ENCODE measurements at regions not wholly inside any gene's neighbourhood (a gene's known extent, or its start where the extent isn't known, plus 50 kb on each side); places are given as distances from the start of the nearest gene placed in this dataset.
"Not testable (repeated sequence)": the region's sequence is repeated elsewhere in the genome, so short reads cannot be mapped to it uniquely, and the experiment has no call there.

- not testable (repeated sequence) for DNase-seq (ENCODE audit: low read depth)
These were observed 94.0 kb upstream of the NIPBL start for GRCh38 chr5:36782612-36783011.

GRCh38 chr5:36786448-36787012 is 90.0 kb upstream of the NIPBL start:
- DNase-seq (ENCODE audit: low read depth): no peak

- no peak for DNase-seq (ENCODE audit: low read depth)
These were observed 89.0 kb upstream of the NIPBL start for GRCh38 chr5:36787365-36788093.

DNA sequence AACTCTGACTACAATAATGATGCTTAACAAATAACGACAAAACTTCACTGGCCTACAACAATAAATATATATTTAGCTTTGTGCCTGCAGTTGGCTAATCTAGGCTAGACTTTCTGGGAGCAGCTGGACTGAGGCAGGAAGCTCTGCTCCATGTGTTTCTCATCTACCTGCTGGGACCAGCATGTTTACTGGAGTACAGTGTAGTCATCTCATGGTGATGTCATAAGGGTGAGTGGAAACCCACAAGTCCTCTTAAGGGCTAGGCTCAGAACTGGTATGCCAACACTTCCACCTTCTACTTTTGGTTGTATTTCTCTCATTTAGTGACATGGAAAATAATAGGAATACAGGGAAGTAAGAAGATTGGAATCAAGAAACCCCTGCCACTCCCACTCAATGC is 85.7 kb upstream of the NIPBL start:
- no peak for DNase-seq (ENCODE audit: low read depth)

DNA sequence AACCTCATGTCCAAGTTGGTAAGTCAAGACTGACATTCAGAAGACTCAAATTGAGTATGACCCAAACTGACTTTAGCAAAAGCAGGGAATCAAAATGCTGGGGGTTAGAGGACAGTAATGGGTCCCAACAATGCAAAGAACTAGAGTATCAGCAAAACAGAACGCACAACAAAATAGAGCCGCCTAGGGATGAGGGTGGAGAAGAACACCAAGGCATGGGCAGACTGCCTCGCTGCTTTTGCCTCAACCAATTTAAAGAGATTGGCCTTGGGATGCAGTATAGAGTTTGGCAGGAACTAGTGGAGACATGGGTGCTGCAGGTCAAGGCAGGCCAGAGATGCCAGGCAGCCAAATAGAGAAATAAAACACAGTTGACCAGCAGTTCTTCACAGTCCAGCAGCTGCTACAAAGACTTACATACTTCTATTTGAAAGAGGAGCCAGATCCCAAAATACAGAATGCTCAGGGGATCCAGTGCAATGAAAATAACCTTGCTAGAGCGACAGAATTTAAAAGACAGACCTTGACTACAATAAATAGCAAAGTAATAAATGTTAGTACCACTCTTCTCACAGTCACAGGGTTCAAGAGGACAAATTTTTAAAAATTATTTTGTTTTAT is 83.9 kb upstream of the NIPBL start:
- no peak for DNase-seq (ENCODE audit: low read depth)

DNA sequence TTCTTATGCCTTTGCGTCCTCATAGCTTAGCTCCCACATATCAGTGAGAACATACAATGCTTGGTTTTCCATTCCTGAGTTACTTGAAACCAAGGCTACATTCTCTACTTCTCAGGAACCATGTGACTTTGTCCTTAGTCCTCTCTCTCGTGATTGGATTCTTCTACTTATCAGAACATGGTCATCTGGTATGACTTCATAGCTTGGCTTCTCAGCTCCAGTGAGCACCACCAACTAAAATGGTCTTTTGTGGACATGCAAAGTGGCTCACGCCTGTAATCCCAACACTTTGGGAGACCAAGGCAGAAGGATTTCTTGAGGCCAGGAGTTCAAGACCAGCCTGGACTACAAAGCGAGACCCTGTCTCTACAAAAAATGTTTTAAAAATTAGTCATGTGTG is 81.2 kb upstream of the NIPBL start:
- no peak for DNase-seq (ENCODE audit: low read depth)

- DNase-seq (ENCODE audit: low read depth): no peak
These were observed 80.4 kb upstream of the NIPBL start for GRCh38 chr5:36796155-36796554.

DNA sequence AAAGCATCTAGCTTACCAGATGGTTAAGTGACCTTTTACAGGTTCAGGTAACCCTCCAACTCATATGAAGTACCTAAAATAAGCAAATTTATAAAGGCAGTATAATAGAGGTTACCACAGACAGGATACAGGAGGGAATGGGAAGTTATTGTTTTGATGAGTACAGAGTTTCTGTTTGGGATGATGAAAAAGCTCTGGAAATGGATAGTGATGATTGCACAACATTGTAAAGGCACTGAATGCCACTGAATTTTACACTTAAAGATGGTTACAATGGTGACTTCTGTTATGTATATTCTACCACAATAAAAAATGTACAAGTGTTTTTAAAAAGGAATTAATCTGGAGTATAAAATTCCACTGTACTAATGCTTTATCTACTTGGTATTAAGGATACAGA is 75.0 kb upstream of the NIPBL start:
- no peak for DNase-seq (ENCODE audit: low read depth)

- DNase-seq (ENCODE audit: low read depth): no peak
These were observed 74.4 kb upstream of the NIPBL start for GRCh38 chr5:36802187-36802586.

GRCh38 chr5:36813249-36813648 is 63.3 kb upstream of the NIPBL start:
- not testable (repeated sequence) for DNase-seq (ENCODE audit: low read depth)

- no peak for DNase-seq (ENCODE audit: low read depth)
These were observed 60.7 kb upstream of the NIPBL start for GRCh38 chr5:36815871-36816270.

GRCh38 chr5:36820900-36821299 is 55.7 kb upstream of the NIPBL start:
- peak; percentile 29 for DNase-seq (ENCODE audit: low read depth)

DNA sequence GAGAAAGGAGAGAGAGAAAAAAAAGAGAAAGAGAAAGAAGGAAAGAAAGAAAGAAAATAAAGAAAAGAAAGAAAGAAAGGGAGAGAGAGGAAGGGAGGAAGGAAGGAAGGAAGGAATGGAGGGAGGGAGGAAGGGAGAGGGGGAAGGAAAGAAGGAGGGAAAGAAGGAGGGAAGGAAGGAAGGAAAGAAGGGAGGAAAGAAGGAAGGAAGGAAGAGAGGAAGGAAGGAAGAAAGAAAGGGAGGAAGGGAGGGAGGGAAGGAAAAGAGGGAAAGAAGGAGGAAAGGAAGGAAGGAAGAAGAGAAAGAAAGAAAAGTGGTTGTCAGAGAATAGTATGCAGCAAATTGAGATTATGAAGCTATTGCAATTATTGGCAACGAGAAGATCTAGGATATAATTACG is 49.9 kb upstream of the NIPBL start:
- no peak for DNase-seq (ENCODE audit: low read depth)
